ENCODE measurements at regions not wholly inside any gene's neighbourhood (a gene's known extent, or its start where the extent isn't known, plus 50 kb on each side); places are given as distances from the start of the nearest gene placed in this dataset.

GRCh38 chr1:185632659-185633423, 101.3 kb upstream of the HMCN1 start:
- TF ChIP-seq CTCF (IDR thresholded peaks at IDR 0.05; ENCODE audit: low read depth, low read length): no peak
- H3K4me1 ChIP-seq (ENCODE audit: low read depth): peaks cover 12% of the 10 kb centered on the region
- DNase-seq (ENCODE audit: low read depth in 1 of 2, low spot score in 1 of 2): peak in 1 of 2 donors; percentile 96
- no peaks in the 10 kb centered on the region for H3K27me3 ChIP-seq
- no peak overlapping the region for H3K4me3 ChIP-seq
- no peak overlapping the region for H3K27ac ChIP-seq
- H3K36me3 ChIP-seq: no peaks in the 10 kb centered on the region
- H3K9me3 ChIP-seq (ENCODE audit: low read depth): no peaks in the 10 kb centered on the region

- Histone ChIP-seq H3K4me3 (no peak overlapping the region), H3K4me1 (ENCODE audit: low read depth) (peaks cover 12% of the 10 kb centered on the region), H3K36me3 (no peaks in the 10 kb centered on the region), H3K27ac (no peak overlapping the region), H3K9me3 (ENCODE audit: low read depth) (no peaks in the 10 kb centered on the region), H3K27me3 (no peaks in the 10 kb centered on the region)
- TF ChIP-seq CTCF (IDR thresholded peaks at IDR 0.05; ENCODE audit: low read depth, low read length): no peak
- no peak for DNase-seq (ENCODE audit: low read depth in 1 of 2, low spot score in 1 of 2)
These were observed 102.3 kb upstream of the HMCN1 start for GRCh38 chr1:185631843-185632242.

GRCh38 chr1:185627761-185628501, 106.3 kb upstream of the HMCN1 start:
- no peak overlapping the region for H3K27ac ChIP-seq
- no peaks in the 10 kb centered on the region for H3K36me3 ChIP-seq
- no peak for TF ChIP-seq CTCF (IDR thresholded peaks at IDR 0.05; ENCODE audit: low read depth, low read length)
- DNase-seq (ENCODE audit: low read depth in 1 of 2, low spot score in 1 of 2): no peak
- no peak overlapping the region for H3K4me3 ChIP-seq
- peaks cover 14% of the 10 kb centered on the region for H3K4me1 ChIP-seq (ENCODE audit: low read depth)
- H3K27me3 ChIP-seq: no peaks in the 10 kb centered on the region
- H3K9me3 ChIP-seq (ENCODE audit: low read depth): no peaks in the 10 kb centered on the region

GRCh38 chr1:185627171-185627570, 107.0 kb upstream of the HMCN1 start:
- H3K27me3 ChIP-seq: no peaks in the 10 kb centered on the region
- peaks cover 8% of the 10 kb centered on the region for H3K4me1 ChIP-seq (ENCODE audit: low read depth)
- H3K9me3 ChIP-seq (ENCODE audit: low read depth): no peaks in the 10 kb centered on the region
- H3K4me3 ChIP-seq: no peak overlapping the region
- TF ChIP-seq CTCF (IDR thresholded peaks at IDR 0.05; ENCODE audit: low read depth, low read length): no peak
- H3K36me3 ChIP-seq: no peaks in the 10 kb centered on the region
- DNase-seq (ENCODE audit: low read depth in 1 of 2, low spot score in 1 of 2): no peak
- H3K27ac ChIP-seq: no peak overlapping the region

GRCh38 chr1:185626344-185626743, 107.8 kb upstream of the HMCN1 start:
- no peak for DNase-seq (ENCODE audit: low read depth in 1 of 2, low spot score in 1 of 2)
- Histone ChIP-seq H3K9me3 (ENCODE audit: low read depth) (no peaks in the 10 kb centered on the region), H3K27ac (no peak overlapping the region), H3K27me3 (no peaks in the 10 kb centered on the region), H3K36me3 (no peaks in the 10 kb centered on the region), H3K4me1 (ENCODE audit: low read depth) (peaks cover 3% of the 10 kb centered on the region), H3K4me3 (no peak overlapping the region)
- TF ChIP-seq CTCF (IDR thresholded peaks at IDR 0.05; ENCODE audit: low read depth, low read length): no peak
